HepG2 (cell line): ENCODE measurements at regions not wholly inside any gene's neighbourhood (a gene's known extent, or its start where the extent isn't known, plus 50 kb on each side); places are given as distances from the start of the nearest gene placed in this dataset.

Source experiments
- ARID5B ChIP-seq: IDR thresholded peaks from 2 replicates; pipeline ENCODE4 v1.4.0; 2020; ENCODE audit warnings: mild to moderate bottlenecking, missing genetic modification reagents
- BCL6 ChIP-seq: IDR thresholded peaks from 2 replicates; pipeline ENCODE4 v1.6.1; 2016; ENCODE audit warnings: missing genetic modification reagents, missing compliant biosample characterization
- BHLHE40 ChIP-seq: IDR thresholded peaks from 2 replicates; pipeline ENCODE4 v1.6.1; 2011; ENCODE audit warnings: low read length, improper control_type of control experiment
- DNMT3B ChIP-seq: conservative IDR thresholded peaks from 2 replicates; pipeline ENCODE4 v1.6.1; 2016; ENCODE audit warnings: missing biosample characterization, control low read depth
- ERF ChIP-seq: IDR thresholded peaks from 2 replicates; pipeline ENCODE4 v1.6.1; 2018; ENCODE audit warnings: missing biosample characterization, missing genetic modification reagents
- FOSL2 ChIP-seq: sonication (generic); formaldehyde crosslinking; IDR thresholded peaks from 2 replicates; pipeline ENCODE4 v1.4.0; 2020; ENCODE audit warnings: missing genetic modification reagents
- HIVEP1 ChIP-seq: sonication (generic); formaldehyde crosslinking; IDR thresholded peaks from 2 replicates; pipeline ENCODE4 v1.4.0; 2020; ENCODE audit warnings: mild to moderate bottlenecking, missing genetic modification reagents
- KDM5A ChIP-seq: fragments of 200-600 bp; sonication (generic); IDR thresholded peaks from 2 replicates; pipeline ENCODE4 v1.7.0; 2018; ENCODE audit warnings: antibody characterized with exemption, mild to moderate bottlenecking, low read length, borderline replicate concordance
- MTF2 ChIP-seq: sonication (generic); formaldehyde crosslinking; IDR thresholded peaks from 2 replicates; pipeline ENCODE4 v1.5.0; 2020; ENCODE audit warnings: missing genetic modification reagents, borderline replicate concordance
- NFATC3 ChIP-seq: sonication (generic); formaldehyde crosslinking; IDR thresholded peaks from 2 replicates; pipeline ENCODE4 v1.5.1; 2020; ENCODE audit warnings: mild to moderate bottlenecking, missing genetic modification reagents
- RAD21 ChIP-seq: fragments of 450-650 bp; formaldehyde crosslinking; IDR thresholded peaks from 2 replicates; pipeline ENCODE4 v1.5.0; 2020; ENCODE audit warnings: mild to moderate bottlenecking
- SIN3B ChIP-seq: fragments of 150-350 bp; IDR thresholded peaks from 2 replicates; pipeline ENCODE4 v1.6.1; 2014; ENCODE audit warnings: low read length
- SSRP1 ChIP-seq: IDR thresholded peaks from 2 replicates; pipeline ENCODE4 v1.6.1; 2016; ENCODE audit warnings: control low read depth
- TSC22D2 ChIP-seq: sonication (generic); formaldehyde crosslinking; IDR thresholded peaks from 2 replicates; pipeline ENCODE4 v1.5.1; 2020; ENCODE audit warnings: missing genetic modification reagents, mild to moderate bottlenecking, borderline replicate concordance
- XBP1 ChIP-seq: sonication (generic); formaldehyde crosslinking; IDR thresholded peaks from 2 replicates; pipeline ENCODE4 v1.5.0; 2020; ENCODE audit warnings: missing genetic modification reagents
- ZBTB8A ChIP-seq: sonication (generic); formaldehyde crosslinking; IDR thresholded peaks from 2 replicates; pipeline ENCODE4 v1.4.0; 2020; ENCODE audit warnings: mild to moderate bottlenecking, low read depth, missing genetic modification reagents, borderline replicate concordance
- ZNF143 ChIP-seq: sonication (generic); formaldehyde crosslinking; IDR thresholded peaks from 2 replicates; pipeline ENCODE4 v1.4.0; 2020; ENCODE audit warnings: missing genetic modification reagents
- ZNF629 ChIP-seq: sonication (generic); formaldehyde crosslinking; conservative IDR thresholded peaks from 2 replicates; pipeline ENCODE4 v1.5.0; 2020; ENCODE audit warnings: missing genetic modification reagents
- ZNF747 ChIP-seq: sonication (generic); formaldehyde crosslinking; IDR thresholded peaks from 2 replicates; pipeline ENCODE4 v1.8.1; 2023; ENCODE audit warnings: missing genetic modification reagents, mild to moderate bottlenecking, borderline replicate concordance
- ZNF75D ChIP-seq: sonication (generic); formaldehyde crosslinking; IDR thresholded peaks from 2 replicates; pipeline ENCODE4 v1.8.1; 2023; ENCODE audit warnings: missing genetic modification reagents, mild to moderate bottlenecking, borderline replicate concordance
- ZNF768 ChIP-seq: sonication (generic); formaldehyde crosslinking; IDR thresholded peaks from 2 replicates; pipeline ENCODE4 v1.4.0; 2020; ENCODE audit warnings: missing genetic modification reagents
- TF ChIP-seq, protein P1 (sequence below): sonication (generic); formaldehyde crosslinking; IDR thresholded peaks from 2 replicates; pipeline ENCODE4 v1.4.0; 2020; ENCODE audit warnings: mild to moderate bottlenecking, low read depth, missing genetic modification reagents
- TF ChIP-seq, protein P2 (sequence below): sonication (generic); formaldehyde crosslinking; IDR thresholded peaks from 2 replicates; pipeline ENCODE4 v1.4.0; 2020; ENCODE audit warnings: missing genetic modification reagents, borderline replicate concordance
- TF ChIP-seq, protein P3 (sequence below): sonication (generic); formaldehyde crosslinking; IDR thresholded peaks from 2 replicates; pipeline ENCODE4 v1.4.0; 2020; ENCODE audit warnings: missing genetic modification reagents

GRCh38 chr4:79025170-79025569 is 85.9 kb upstream of the PAQR3 start (continued):
- TF ChIP-seq, protein P1, sequence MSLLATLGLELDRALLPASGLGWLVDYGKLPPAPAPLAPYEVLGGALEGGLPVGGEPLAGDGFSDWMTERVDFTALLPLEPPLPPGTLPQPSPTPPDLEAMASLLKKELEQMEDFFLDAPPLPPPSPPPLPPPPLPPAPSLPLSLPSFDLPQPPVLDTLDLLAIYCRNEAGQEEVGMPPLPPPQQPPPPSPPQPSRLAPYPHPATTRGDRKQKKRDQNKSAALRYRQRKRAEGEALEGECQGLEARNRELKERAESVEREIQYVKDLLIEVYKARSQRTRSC (CRISPR knock-in tag) = no peak
- no peak for TF ChIP-seq MTF2 (CRISPR knock-in tag)
- 0 out of 2 replicates have a peak, but pooled peaks have one; percentile 10 for TF ChIP-seq BCL6 (CRISPR knock-in tag)
- TF ChIP-seq ERF (CRISPR knock-in tag) = no peak
- no peak for TF ChIP-seq KDM5A
- no peak for TF ChIP-seq SSRP1 (CRISPR knock-in tag)
- TF ChIP-seq TSC22D2 (CRISPR knock-in tag) = no peak
- no peak for TF ChIP-seq BHLHE40
- no peak for TF ChIP-seq ZBTB8A (CRISPR knock-in tag)
- no peak for TF ChIP-seq HIVEP1 (CRISPR knock-in tag)
- no peak for TF ChIP-seq ZNF768
- TF ChIP-seq, protein P2, sequence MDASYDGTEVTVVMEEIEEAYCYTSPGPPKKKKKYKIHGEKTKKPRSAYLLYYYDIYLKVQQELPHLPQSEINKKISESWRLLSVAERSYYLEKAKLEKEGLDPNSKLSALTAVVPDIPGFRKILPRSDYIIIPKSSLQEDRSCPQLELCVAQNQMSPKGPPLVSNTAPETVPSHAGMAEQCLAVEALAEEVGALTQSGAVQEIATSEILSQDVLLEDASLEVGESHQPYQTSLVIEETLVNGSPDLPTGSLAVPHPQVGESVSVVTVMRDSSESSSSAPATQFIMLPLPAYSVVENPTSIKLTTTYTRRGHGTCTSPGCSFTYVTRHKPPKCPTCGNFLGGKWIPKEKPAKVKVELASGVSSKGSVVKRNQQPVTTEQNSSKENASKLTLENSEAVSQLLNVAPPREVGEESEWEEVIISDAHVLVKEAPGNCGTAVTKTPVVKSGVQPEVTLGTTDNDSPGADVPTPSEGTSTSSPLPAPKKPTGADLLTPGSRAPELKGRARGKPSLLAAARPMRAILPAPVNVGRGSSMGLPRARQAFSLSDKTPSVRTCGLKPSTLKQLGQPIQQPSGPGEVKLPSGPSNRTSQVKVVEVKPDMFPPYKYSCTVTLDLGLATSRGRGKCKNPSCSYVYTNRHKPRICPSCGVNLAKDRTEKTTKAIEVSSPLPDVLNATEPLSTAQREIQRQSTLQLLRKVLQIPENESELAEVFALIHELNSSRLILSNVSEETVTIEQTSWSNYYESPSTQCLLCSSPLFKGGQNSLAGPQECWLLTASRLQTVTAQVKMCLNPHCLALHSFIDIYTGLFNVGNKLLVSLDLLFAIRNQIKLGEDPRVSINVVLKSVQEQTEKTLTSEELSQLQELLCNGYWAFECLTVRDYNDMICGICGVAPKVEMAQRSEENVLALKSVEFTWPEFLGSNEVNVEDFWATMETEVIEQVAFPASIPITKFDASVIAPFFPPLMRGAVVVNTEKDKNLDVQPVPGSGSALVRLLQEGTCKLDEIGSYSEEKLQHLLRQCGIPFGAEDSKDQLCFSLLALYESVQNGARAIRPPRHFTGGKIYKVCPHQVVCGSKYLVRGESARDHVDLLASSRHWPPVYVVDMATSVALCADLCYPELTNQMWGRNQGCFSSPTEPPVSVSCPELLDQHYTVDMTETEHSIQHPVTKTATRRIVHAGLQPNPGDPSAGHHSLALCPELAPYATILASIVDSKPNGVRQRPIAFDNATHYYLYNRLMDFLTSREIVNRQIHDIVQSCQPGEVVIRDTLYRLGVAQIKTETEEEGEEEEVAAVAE = no peak
- TF ChIP-seq ZNF75D = no peak
- TF ChIP-seq ZNF629 (CRISPR knock-in tag) = no peak
- TF ChIP-seq XBP1 = no peak
- no peak for TF ChIP-seq NFATC3
- peak; percentile 67 for TF ChIP-seq ARID5B (CRISPR knock-in tag)
- no peak for TF ChIP-seq RAD21 (CRISPR knock-in tag)
- no peak for TF ChIP-seq ZNF143 (CRISPR knock-in tag)
- TF ChIP-seq, protein P3, sequence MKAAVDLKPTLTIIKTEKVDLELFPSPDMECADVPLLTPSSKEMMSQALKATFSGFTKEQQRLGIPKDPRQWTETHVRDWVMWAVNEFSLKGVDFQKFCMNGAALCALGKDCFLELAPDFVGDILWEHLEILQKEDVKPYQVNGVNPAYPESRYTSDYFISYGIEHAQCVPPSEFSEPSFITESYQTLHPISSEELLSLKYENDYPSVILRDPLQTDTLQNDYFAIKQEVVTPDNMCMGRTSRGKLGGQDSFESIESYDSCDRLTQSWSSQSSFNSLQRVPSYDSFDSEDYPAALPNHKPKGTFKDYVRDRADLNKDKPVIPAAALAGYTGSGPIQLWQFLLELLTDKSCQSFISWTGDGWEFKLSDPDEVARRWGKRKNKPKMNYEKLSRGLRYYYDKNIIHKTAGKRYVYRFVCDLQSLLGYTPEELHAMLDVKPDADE (CRISPR knock-in tag) = no peak
- no peak for TF ChIP-seq SIN3B
- no peak for TF ChIP-seq DNMT3B
- no peak for TF ChIP-seq ZNF747 (CRISPR knock-in tag)
- TF ChIP-seq FOSL2 (CRISPR knock-in tag) = no peak
